Stimulated activated memory B cell treated with anti-CD40 and anti-IgM and Interleukin-4, amounts not matched to agents 10 μg/mL and 1 μg/mL and 100 μg/mL, for 72 hours (primary cell): ENCODE measurements at regions not wholly inside any gene's neighbourhood (a gene's known extent, or its start where the extent isn't known, plus 50 kb on each side); places are given as distances from the start of the nearest gene placed in this dataset.

Experiments
- ATAC-seq: fragments of 150-1000 bp; cut with Tn5 transposase; 2 replicates; pipeline ENCODE4 v1.10.0; 2021
- H3K27ac Mint-ChIP-seq: one replicate; pipeline ENCODE4 v1.8.0; 2022; ENCODE audit warnings: mild to moderate bottlenecking, mixed read lengths
- H3K27me3 Mint-ChIP-seq: one replicate; pipeline ENCODE4 v1.8.0; 2022; ENCODE audit warnings: mixed read lengths
- H3K36me3 Mint-ChIP-seq: one replicate; pipeline ENCODE4 v1.8.0; 2022; ENCODE audit warnings: mixed read lengths
- H3K4me1 Mint-ChIP-seq: one replicate; pipeline ENCODE4 v1.8.0; 2022; ENCODE audit warnings: mixed read lengths
- H3K4me3 Mint-ChIP-seq: one replicate; pipeline ENCODE4 v1.8.0; 2022; ENCODE audit warnings: mild to moderate bottlenecking, moderate library complexity, mixed read lengths
- H3K9me3 Mint-ChIP-seq: one replicate; pipeline ENCODE4 v1.8.0; 2022; ENCODE audit warnings: mixed read lengths

DNA sequence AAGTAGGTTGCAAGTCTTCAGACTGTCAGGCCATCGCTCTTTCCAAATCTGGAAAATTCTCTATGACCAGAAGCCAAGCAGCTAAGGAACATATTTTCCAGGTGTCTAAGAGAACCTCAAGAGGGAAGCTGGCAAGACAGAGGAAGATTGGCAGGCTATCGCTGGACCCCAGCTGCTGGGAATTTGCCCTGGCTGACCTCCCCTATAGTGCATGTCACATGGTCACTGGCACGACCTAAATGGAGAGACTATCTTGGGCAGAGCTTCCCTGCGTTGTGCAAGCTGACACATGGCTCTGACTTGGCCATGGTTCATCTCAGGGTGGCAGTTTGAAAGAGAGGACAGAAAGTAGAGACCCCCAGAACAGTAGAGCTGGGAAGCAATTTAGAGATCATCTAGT, 104.9 kb upstream of the ZNF618 start:
- Mint-ChIP-seq H3K27me3 (peaks cover 32% of the 10 kb centered on the region), H3K4me1 (no peaks in the 10 kb centered on the region), H3K4me3 (no peak overlapping the region), H3K9me3 (peaks cover 12% of the 10 kb centered on the region), H3K36me3 (no peaks in the 10 kb centered on the region), H3K27ac (no peak overlapping the region)
- no peak for ATAC-seq

DNA sequence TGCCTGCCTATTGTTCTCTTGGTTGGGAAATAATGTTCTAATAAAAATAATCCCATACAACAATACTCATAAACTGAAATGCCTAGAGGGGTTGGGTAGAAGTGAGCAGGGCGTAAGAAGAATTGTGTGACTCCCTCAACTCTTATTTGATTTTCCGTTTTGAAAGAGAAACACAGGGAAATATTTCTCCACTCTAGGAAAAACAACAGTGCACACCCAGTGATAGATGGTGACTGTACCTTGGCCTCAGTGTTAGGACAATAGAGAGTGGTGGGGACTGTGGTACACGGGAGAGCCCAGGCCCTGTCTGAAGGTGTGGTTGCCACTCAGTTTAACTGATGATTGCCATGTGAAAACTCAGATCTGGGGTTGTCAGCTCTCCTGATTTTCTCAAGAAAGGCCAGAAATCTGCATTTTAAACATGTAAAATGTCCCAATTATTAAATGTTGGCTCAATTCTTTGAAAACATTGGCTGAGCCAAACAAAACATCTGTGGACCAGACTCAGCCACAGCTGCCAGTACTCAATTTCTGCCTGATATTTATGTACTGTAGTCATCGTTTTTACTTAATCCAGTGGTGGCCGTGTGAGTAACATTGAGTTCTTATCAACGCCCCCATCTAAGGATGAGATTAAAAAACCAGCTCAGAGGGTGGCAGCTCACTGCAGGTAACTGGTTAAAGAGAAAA, 103.8 kb upstream of the ZNF618 start:
- Mint-ChIP-seq H3K4me3 (no peak overlapping the region), H3K36me3 (no peaks in the 10 kb centered on the region), H3K27ac (no peak overlapping the region), H3K4me1 (no peaks in the 10 kb centered on the region), H3K27me3 (peaks cover 25% of the 10 kb centered on the region), H3K9me3 (peaks cover 4% of the 10 kb centered on the region)
- ATAC-seq = no peak

DNA sequence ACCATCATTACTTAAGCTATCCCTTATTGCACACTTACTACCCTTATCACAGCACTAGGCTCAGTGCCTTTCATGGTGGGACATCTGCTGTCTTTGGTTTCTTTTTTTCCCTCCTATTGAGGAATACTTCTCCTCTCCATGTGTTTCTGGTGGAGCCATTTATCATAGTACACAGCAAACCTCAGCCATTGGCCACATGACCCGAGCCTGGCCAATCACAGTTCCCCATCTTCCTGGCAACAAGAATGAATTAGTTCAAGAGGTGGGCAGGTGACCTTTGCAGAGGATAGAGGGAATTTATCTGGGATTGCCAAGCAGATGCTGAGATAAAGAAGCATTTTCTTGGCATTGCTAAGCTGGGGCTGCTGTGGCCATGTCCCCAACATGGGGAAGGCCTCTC, 101.1 kb upstream of the ZNF618 start:
- no peak for ATAC-seq
- H3K36me3 Mint-ChIP-seq = no peaks in the 10 kb centered on the region
- no peak overlapping the region for H3K4me3 Mint-ChIP-seq
- H3K4me1 Mint-ChIP-seq = no peaks in the 10 kb centered on the region
- H3K27me3 Mint-ChIP-seq = peaks cover 7% of the 10 kb centered on the region
- peaks cover 4% of the 10 kb centered on the region for H3K9me3 Mint-ChIP-seq
- H3K27ac Mint-ChIP-seq = no peak overlapping the region

DNA sequence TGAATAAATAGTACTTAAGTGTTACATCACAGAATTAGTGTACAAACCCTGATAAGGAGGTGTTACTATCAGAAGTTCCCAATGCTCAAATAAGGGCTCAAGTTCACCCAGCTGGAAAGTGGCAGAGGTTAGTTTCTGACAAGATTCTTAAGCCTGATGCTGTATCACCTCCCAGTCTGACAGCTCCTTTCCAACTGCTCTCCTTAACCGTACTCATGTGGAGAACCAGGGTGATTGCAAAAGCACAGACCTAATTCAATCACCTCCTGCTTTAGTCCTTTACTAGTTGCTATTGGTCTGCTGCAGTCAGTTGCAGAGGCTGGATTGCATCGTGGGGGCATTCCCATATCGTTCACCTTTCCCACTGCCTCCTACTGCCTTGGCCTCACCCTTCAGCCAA, 100.4 kb upstream of the ZNF618 start:
- H3K27me3 Mint-ChIP-seq = no peaks in the 10 kb centered on the region
- no peak overlapping the region for H3K27ac Mint-ChIP-seq
- H3K9me3 Mint-ChIP-seq = peaks cover 4% of the 10 kb centered on the region
- no peaks in the 10 kb centered on the region for H3K36me3 Mint-ChIP-seq
- no peak overlapping the region for H3K4me3 Mint-ChIP-seq
- no peak for ATAC-seq
- no peaks in the 10 kb centered on the region for H3K4me1 Mint-ChIP-seq

DNA sequence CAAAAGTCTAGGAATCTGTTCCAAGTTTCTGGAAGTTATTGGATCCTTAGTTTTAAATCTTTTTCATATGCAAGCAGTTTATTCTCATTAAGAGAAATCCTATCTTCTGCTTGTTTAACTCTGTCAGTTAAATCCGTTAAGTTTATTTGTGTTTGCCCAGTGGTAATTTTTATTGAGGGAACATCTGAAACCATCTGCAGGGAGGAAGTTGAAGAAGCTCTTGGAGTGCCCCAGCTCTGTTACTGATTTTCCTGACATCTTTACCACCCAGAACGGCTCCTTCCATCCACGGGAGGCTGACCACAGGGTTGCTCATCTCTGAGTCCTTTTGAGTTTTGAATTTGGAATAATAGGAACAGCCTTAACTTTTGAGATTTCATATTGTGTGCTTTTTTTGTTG, 99.9 kb upstream of the ZNF618 start:
- no peak overlapping the region for H3K4me3 Mint-ChIP-seq
- no peaks in the 10 kb centered on the region for H3K36me3 Mint-ChIP-seq
- H3K27me3 Mint-ChIP-seq = no peaks in the 10 kb centered on the region
- no peak overlapping the region for H3K27ac Mint-ChIP-seq
- H3K9me3 Mint-ChIP-seq = peaks cover 4% of the 10 kb centered on the region
- no peak for ATAC-seq
- H3K4me1 Mint-ChIP-seq = no peaks in the 10 kb centered on the region

DNA sequence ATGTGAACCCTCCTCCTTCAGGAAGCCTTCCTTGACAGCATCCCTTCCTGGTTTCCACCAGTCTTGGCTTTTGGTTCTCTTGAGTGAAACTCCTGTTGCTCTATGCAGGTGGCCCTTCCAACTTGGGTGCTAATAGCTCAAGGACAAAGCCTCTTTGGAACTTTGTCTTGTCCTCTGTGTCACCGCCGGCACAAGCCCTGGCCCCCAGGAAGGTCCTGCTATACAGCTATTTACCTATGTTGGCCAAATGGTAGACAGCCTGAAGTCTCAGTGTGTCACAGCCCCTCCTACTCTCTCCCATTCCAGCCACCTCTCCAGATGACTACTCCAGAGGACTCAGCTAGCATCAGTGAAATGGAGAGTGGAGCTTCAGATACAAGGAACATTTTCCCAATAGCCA, 94.7 kb upstream of the ZNF618 start:
- Mint-ChIP-seq H3K4me3 (no peak overlapping the region), H3K27me3 (peaks cover 24% of the 10 kb centered on the region), H3K9me3 (peaks cover 4% of the 10 kb centered on the region), H3K4me1 (no peaks in the 10 kb centered on the region), H3K27ac (no peak overlapping the region), H3K36me3 (no peaks in the 10 kb centered on the region)
- no peak for ATAC-seq

DNA sequence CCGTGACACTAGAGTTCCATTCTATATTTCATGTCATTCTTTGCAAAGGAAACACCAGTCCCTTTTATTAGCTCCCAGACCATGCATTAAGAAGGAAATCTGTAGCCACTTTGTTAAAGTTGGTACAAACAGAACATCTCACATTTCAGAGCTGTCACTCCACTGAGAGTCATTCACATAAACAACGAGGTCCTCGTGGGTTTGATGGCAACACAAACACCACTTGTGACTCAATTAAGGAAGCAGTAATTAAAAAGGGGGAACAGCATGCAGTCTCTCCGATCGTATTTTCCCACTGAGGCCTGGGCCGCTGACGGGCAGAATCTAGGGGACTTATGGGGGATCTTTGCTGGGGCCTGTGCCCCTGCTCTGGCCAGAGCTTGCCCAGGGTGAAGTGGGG, 94.2 kb upstream of the ZNF618 start:
- H3K4me1 Mint-ChIP-seq = no peaks in the 10 kb centered on the region
- peaks cover 26% of the 10 kb centered on the region for H3K27me3 Mint-ChIP-seq
- H3K4me3 Mint-ChIP-seq = no peak overlapping the region

DNA sequence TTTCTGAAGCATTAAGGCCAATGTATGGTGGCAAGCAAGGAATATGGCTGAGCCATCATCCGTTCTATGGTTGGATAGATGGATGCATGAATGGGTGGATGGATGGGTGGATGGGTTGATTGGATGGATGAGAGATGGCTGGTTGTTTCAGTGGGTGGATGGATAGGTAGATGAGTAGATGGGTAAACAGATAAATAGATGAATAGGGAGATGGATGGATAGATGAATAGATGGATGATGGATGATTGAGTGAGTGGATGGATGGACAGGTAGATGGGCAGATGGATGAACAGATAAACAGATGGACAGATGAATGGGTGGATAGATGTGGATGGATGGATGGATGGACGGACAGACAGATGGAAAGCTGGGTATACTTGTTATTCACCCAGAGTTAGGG, 92.6 kb upstream of the ZNF618 start:
- no peak overlapping the region for H3K4me3 Mint-ChIP-seq
- H3K27ac Mint-ChIP-seq = no peak overlapping the region
- peaks cover 26% of the 10 kb centered on the region for H3K27me3 Mint-ChIP-seq
- H3K9me3 Mint-ChIP-seq = peaks cover 4% of the 10 kb centered on the region
- ATAC-seq = no peak
- no peaks in the 10 kb centered on the region for H3K4me1 Mint-ChIP-seq
- no peaks in the 10 kb centered on the region for H3K36me3 Mint-ChIP-seq

More for the DNA sequence above, 94.2 kb upstream of the ZNF618 start:
- Mint-ChIP-seq H3K36me3 (no peaks in the 10 kb centered on the region), H3K9me3 (peaks cover 4% of the 10 kb centered on the region), H3K27ac (no peak overlapping the region)
- no peak for ATAC-seq

DNA sequence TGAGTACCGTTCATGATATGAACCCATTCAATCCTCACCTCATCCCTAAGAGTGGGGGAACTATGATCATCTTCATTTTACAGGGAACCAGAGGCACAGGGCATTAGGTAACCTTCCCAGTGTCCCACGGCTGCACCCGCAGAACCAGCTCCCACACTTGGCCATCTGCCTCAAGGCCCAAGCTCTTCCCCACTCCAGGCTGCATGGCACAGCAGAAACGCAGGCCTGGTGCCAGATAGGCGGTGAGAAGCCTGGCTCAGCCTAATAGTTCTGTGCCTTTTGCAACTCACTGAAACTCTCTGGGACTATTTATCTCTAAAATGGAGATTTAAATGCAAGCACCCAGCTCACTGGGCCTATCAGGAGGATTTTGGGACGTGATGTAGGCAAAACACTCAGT, 90.8 kb upstream of the ZNF618 start:
- no peak overlapping the region for H3K4me3 Mint-ChIP-seq
- peaks cover 26% of the 10 kb centered on the region for H3K27me3 Mint-ChIP-seq
- peaks cover 4% of the 10 kb centered on the region for H3K9me3 Mint-ChIP-seq
- no peaks in the 10 kb centered on the region for H3K36me3 Mint-ChIP-seq
- H3K27ac Mint-ChIP-seq = no peak overlapping the region
- ATAC-seq = no peak
- H3K4me1 Mint-ChIP-seq = no peaks in the 10 kb centered on the region

DNA sequence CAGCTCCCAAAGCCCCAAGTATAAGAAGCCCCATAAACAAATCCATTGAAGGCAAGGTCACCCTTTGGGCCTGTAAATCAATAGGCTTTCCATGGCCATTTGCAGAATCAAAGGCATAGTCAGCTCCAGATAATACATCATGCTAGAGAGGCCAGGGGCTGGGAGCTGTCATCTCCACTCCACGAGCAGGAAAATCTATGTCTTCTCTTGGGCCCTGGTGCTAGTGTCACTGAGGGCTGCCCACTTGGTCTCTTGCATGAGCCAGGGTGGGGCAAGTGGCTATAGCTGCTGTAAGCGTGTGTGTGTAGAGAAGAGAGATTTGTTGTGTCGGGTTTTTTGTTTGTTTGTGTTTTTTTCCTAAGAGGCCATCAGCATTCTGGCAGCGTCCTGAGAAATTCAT, 90.0 kb upstream of the ZNF618 start:
- H3K27ac Mint-ChIP-seq = no peak overlapping the region

DNA sequence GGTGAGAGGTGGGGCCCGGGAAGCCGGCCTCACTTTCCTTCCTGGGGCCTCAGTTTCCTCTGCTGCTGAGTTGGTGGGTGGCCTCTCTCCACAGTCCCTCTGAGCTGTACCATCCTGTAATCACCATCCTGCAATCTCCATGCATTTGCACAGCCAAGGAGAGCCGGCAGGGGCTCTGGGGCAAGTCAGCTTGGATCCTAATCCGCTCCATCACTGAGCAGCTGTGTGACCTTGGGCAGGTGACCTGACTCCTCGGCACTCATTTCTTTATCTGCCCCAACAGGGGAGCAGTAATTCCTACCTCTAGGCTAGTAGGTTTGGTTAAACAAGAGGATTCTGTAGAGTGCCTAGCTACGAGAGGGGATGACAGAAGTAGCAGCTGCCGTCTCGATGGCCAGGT, 88.2 kb upstream of the ZNF618 start:
- peaks cover 4% of the 10 kb centered on the region for H3K9me3 Mint-ChIP-seq
- H3K27ac Mint-ChIP-seq = no peak overlapping the region
- H3K4me1 Mint-ChIP-seq = no peaks in the 10 kb centered on the region
- peak; percentile 39 for ATAC-seq
- peaks cover 25% of the 10 kb centered on the region for H3K27me3 Mint-ChIP-seq
- H3K36me3 Mint-ChIP-seq = no peaks in the 10 kb centered on the region
- H3K4me3 Mint-ChIP-seq = no peak overlapping the region

More for the DNA sequence above, 90.0 kb upstream of the ZNF618 start:
- H3K4me1 Mint-ChIP-seq = no peaks in the 10 kb centered on the region
- H3K27me3 Mint-ChIP-seq = peaks cover 26% of the 10 kb centered on the region
- H3K4me3 Mint-ChIP-seq = no peak overlapping the region
- H3K9me3 Mint-ChIP-seq = peaks cover 4% of the 10 kb centered on the region
- no peak for ATAC-seq
- no peaks in the 10 kb centered on the region for H3K36me3 Mint-ChIP-seq

DNA sequence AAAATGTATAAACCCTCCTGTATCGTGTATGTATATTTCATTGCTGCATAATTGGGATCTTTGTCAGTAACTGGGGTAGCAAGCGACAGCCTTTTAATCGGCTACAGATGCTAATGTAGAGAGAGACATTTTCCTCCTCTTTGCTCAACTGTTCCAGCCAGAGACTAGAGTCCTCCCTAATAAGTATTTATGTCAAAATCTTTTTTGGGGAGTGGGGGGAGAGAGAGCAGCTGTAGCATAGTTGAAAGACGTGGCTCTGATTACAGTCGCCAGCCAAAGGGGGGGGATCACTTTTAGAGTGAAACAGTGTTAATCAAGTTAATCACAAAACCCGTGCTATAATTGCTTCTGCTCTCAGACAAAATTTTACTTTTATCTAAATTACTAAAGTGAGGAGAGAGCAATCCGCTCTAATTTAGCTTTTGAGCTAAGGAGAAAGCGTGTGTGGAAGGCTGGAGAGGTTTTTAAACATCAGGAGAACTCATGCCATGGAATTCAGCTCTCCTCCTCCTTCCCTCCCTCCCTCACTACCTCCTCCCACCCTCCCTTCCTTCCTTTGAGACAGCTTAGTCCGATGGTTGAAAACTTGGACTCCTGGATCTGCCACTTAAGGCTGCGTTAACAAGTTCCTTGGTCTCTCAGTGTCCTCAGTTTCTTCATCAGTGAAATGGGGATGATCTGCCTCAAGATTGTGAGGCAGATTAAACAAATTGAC, 87.3 kb upstream of the ZNF618 start:
- Mint-ChIP-seq H3K27ac (no peak overlapping the region), H3K36me3 (no peaks in the 10 kb centered on the region), H3K4me1 (no peaks in the 10 kb centered on the region), H3K27me3 (peaks cover 16% of the 10 kb centered on the region), H3K4me3 (no peak overlapping the region), H3K9me3 (no peaks in the 10 kb centered on the region)
- ATAC-seq = no peak

DNA sequence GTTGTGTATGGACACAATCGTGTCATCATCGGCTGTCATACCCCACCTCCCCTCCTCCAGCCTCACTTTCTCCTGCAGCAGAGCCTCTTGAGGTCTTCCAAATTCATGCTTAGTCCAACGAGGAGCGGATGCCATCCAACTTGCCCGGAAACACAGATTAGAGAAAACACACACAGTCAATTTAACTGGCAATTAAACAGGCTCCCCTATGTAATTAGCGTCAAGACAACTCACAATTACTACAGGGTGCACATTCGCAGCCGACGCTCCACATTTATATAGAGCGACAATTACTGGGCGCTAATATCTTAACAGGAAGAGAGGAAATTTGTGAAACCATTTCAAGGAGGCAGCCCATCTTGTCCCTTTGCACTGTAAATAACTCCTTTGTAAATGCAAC, 86.0 kb upstream of the ZNF618 start:
- no peaks in the 10 kb centered on the region for H3K36me3 Mint-ChIP-seq
- H3K27me3 Mint-ChIP-seq = peaks cover 14% of the 10 kb centered on the region
- ATAC-seq = no peak
- H3K4me3 Mint-ChIP-seq = no peak overlapping the region
- no peaks in the 10 kb centered on the region for H3K4me1 Mint-ChIP-seq
- H3K27ac Mint-ChIP-seq = no peak overlapping the region
- no peaks in the 10 kb centered on the region for H3K9me3 Mint-ChIP-seq

DNA sequence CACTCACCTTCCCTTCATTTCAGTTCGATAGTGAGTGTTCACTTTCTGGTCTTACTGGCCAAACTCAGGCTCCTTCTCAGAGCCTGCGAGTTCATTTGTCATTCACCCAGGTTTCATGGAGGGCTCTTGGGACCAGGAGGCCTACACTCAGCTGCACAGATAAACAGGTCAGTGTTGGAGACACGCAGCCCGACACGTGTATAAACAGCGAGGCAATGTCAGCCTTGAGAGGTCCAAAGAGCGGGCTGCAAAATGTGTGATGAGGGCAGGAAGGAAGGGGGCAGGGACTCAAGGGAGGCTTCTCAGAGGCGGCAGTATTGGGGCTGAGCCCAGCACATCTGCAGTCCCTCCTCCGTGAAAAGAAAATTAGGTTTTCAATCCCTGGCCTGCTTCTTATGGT, 82.6 kb upstream of the ZNF618 start:
- H3K36me3 Mint-ChIP-seq = no peaks in the 10 kb centered on the region
- no peak for ATAC-seq

DNA sequence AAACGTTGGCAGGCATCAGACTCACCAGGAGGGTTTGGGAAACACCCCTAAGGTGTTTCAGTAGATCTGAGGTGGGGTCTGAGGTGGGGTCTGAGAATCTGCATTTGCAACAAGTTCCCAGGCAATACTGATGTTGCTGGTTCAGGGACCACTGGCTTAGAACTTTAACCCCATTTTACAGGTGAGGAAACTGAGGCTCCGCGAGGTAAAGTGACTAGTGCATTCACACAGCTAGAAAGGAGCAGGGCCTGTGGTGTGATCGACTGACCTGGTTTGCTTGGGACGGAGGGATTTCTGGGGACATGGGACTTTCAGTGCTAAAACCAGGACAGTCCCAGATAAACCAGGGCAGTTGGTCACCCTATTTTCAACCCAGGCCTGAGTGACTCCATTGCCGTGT, 81.4 kb upstream of the ZNF618 start:
- H3K36me3 Mint-ChIP-seq = no peaks in the 10 kb centered on the region
- peaks cover 20% of the 10 kb centered on the region for H3K27me3 Mint-ChIP-seq
- no peak overlapping the region for H3K4me3 Mint-ChIP-seq
- no peaks in the 10 kb centered on the region for H3K9me3 Mint-ChIP-seq
- ATAC-seq = no peak
- no peak overlapping the region for H3K27ac Mint-ChIP-seq
- no peaks in the 10 kb centered on the region for H3K4me1 Mint-ChIP-seq

More for the DNA sequence above, 82.6 kb upstream of the ZNF618 start:
- Mint-ChIP-seq H3K9me3 (no peaks in the 10 kb centered on the region), H3K27ac (no peak overlapping the region), H3K4me3 (no peak overlapping the region), H3K4me1 (no peaks in the 10 kb centered on the region), H3K27me3 (peaks cover 20% of the 10 kb centered on the region)

DNA sequence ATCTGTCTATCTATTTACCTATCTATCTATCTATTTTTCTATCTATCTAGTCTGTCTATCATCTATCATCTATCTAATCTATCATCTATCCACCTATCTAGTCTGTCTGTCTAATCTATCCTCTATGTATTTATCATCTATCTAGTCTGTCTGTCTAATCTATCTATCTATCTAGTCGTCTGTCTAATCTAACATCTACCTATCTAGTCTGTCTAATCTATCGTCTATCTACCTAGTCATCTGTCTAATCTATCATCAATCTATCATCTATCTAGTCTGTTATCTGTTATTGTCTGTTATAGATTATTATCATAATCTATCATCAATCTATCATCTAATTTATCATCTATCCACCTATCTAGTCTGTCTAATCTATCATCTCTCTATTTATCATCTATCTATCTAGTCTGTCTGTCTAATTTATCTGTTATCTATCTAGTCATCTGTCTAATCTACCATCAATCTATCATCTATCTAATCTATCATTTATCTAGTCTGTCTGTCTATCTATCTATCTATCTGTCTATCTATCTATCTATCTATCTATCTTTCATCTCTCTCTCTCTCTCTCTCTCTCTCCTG, 80.2 kb upstream of the ZNF618 start:
- H3K36me3 Mint-ChIP-seq = no peaks in the 10 kb centered on the region
- peaks cover 20% of the 10 kb centered on the region for H3K27me3 Mint-ChIP-seq
- H3K4me1 Mint-ChIP-seq = no peaks in the 10 kb centered on the region
- H3K27ac Mint-ChIP-seq = no peak overlapping the region
- no peaks in the 10 kb centered on the region for H3K9me3 Mint-ChIP-seq
- no peak for ATAC-seq
- no peak overlapping the region for H3K4me3 Mint-ChIP-seq
